A549 (cell line): ENCODE measurements at regions not wholly inside any gene's neighbourhood (a gene's known extent, or its start where the extent isn't known, plus 50 kb on each side); places are given as distances from the start of the nearest gene placed in this dataset.

Experiments used
- ATAC-seq, 2 experiments: fragments of 200-7000 bp in 1 of 2; fragments of >200 bp in 1 of 2; cut with Nextera tagmentation in 1 of 2; cut with Tn5 transposase in 1 of 2; 3 replicates each; pipeline versions ENCODE4 v1.8.0 to v1.9.1; 2018 to 2020; ENCODE audit warnings: mild to moderate bottlenecking in 1 of 2, moderate library complexity in 1 of 2
- CTCF ChIA-PET: fragments of 300-600 bp; sonication (Branson Sonifier 250); formaldehyde crosslinking; extraction: SDS; loops from one replicate; lab custom pipeline; 2021; ENCODE audit warnings: antibody characterized with exemption, inconsistent platforms; lab: Yijun Ruan, JAX
- POLR2A ChIA-PET: fragments of 350-600 bp; formaldehyde crosslinking; extraction: SDS; loops from one replicate; lab custom pipeline; 2021; ENCODE audit warnings: antibody characterized with exemption, inconsistent platforms; lab: Yijun Ruan, JAX
- DNase-seq, 2 experiments: peaks; one replicate each; pipeline versions ENCODE4 v3.0.0 to v3.0.0-alpha.2; 2011 to 2016; ENCODE audit warnings: low read depth in 1 of 2, low spot score in 1 of 2
- FAIRE-seq: peaks from 2 replicates; lab custom pipeline; 2011; peaks lifted over from hg19 to GRCh38; lab: Jason Lieb, UNC
- H3K27ac ChIP-seq, 2 experiments: fragments of >200 bp; sonication (Bioruptor Twin); formaldehyde crosslinking; 3 replicates each; pipeline ENCODE4 v1.5.1; 2016 to 2017
- H3K4me1 ChIP-seq: fragments of >200 bp; sonication (Bioruptor Twin); formaldehyde crosslinking; 3 replicates; pipeline ENCODE4 v1.6.1; 2016
- H3K4me2 ChIP-seq: fragments of >200 bp; sonication (Bioruptor Twin); formaldehyde crosslinking; 3 replicates; pipeline ENCODE4 v1.6.1; 2016
- H3K4me3 ChIP-seq: fragments of >200 bp; sonication (Bioruptor Twin); formaldehyde crosslinking; 3 replicates; pipeline ENCODE4 v1.5.1; 2016
- H3K9me3 ChIP-seq: fragments of >200 bp; sonication (Bioruptor Twin); formaldehyde crosslinking; 3 replicates; pipeline ENCODE4 v1.6.1; 2016
- CBX8 ChIP-seq: fragments of 200-600 bp; sonication (generic); IDR thresholded peaks from 2 replicates; pipeline ENCODE4 v1.6.1; 2016
- CEBPB ChIP-seq, 2 experiments: fragments of >200 bp in 1 of 2; sonication (Bioruptor Twin) in 1 of 2; formaldehyde crosslinking in 1 of 2; IDR thresholded peaks; 2 replicates each; pipeline ENCODE4 v1.6.1; 2012 to 2016
- EHMT2 ChIP-seq: fragments of 200-600 bp; sonication (generic); IDR thresholded peaks from 2 replicates; pipeline ENCODE4 v1.6.1; 2016; ENCODE audit warnings: antibody characterized with exemption, low read depth, mild to moderate bottlenecking, moderate library complexity
- ELK1 ChIP-seq: fragments of 150-350 bp; IDR thresholded peaks from 2 replicates; pipeline ENCODE4 v1.6.1; 2014; ENCODE audit warnings: low read depth, mild to moderate bottlenecking, low read length
- EP300 ChIP-seq, 2 experiments: fragments of >200 bp; sonication (Bioruptor Twin); formaldehyde crosslinking; IDR thresholded peaks; 2 replicates in 1 of 2; 3 replicates in 1 of 2; pipeline ENCODE4 v1.6.1; 2016 to 2017
- ESRRA ChIP-seq: fragments of 150-350 bp; IDR thresholded peaks from 2 replicates; pipeline ENCODE4 v1.6.1; 2014; ENCODE audit warnings: mild to moderate bottlenecking, low read length, borderline replicate concordance
- FOSL2 ChIP-seq, 2 experiments: fragments of 450-650 bp in 1 of 2; fragments of >200 bp in 1 of 2; sonication (Bioruptor Twin) in 1 of 2; formaldehyde crosslinking; IDR thresholded peaks; 2 replicates each; pipeline versions ENCODE4 v1.5.0 to v1.6.1; 2016 to 2020; ENCODE audit warnings: mild to moderate bottlenecking in 1 of 2, moderate library complexity in 1 of 2
- FOXS1 ChIP-seq: fragments of 250-450 bp; sonication (Bioruptor Pico); IDR thresholded peaks from 2 replicates; pipeline ENCODE4 v1.5.0; 2020; ENCODE audit warnings: mild to moderate bottlenecking, moderate library complexity
- HDAC2 ChIP-seq: fragments of 200-600 bp; sonication (generic); IDR thresholded peaks from 2 replicates; pipeline ENCODE4 v1.6.1; 2016
- HEYL ChIP-seq: fragments of 250-450 bp; sonication (Bioruptor Pico); IDR thresholded peaks from 2 replicates; pipeline ENCODE4 v1.8.0; 2021; ENCODE audit warnings: mild to moderate bottlenecking, moderate library complexity
- HMGXB4 ChIP-seq: fragments of 250-450 bp; sonication (Bioruptor Pico); IDR thresholded peaks from 2 replicates; pipeline ENCODE4 v1.5.0; 2021; ENCODE audit warnings: mild to moderate bottlenecking, moderate library complexity, borderline replicate concordance
- KDM1A ChIP-seq: fragments of 200-600 bp; sonication (generic); IDR thresholded peaks from 2 replicates; pipeline ENCODE4 v1.6.1; 2016; ENCODE audit warnings: low read depth, mild to moderate bottlenecking
- MAFK ChIP-seq: fragments of 450-650 bp; IDR thresholded peaks from 2 replicates; pipeline ENCODE4 v1.6.1; 2014; ENCODE audit not compliant: partially characterized antibody
- MAZ ChIP-seq: fragments of 150-350 bp; IDR thresholded peaks from 2 replicates; pipeline ENCODE4 v1.6.1; 2014; ENCODE audit warnings: antibody characterized with exemption, low read depth, low read length, borderline replicate concordance
- NFE2L2 ChIP-seq: fragments of 150-350 bp; conservative IDR thresholded peaks from 2 replicates; pipeline ENCODE4 v1.6.1; 2014; ENCODE audit warnings: low read length
- PBX3 ChIP-seq: IDR thresholded peaks from 2 replicates; pipeline ENCODE4 v1.6.1; 2012
- POLR2AphosphoS2 ChIP-seq: conservative IDR thresholded peaks from 2 replicates; pipeline ENCODE4 v1.6.1; 2012; ENCODE audit warnings: low read length, improper control_type of control experiment, inconsistent platforms
- RARB ChIP-seq: fragments of 250-450 bp; sonication (Bioruptor Pico); IDR thresholded peaks from 2 replicates; pipeline ENCODE4 v1.8.0; 2021; ENCODE audit warnings: mild to moderate bottlenecking, moderate library complexity
- RFX5 ChIP-seq: fragments of 450-650 bp; IDR thresholded peaks from 2 replicates; pipeline ENCODE4 v1.7.1; 2014; ENCODE audit warnings: antibody characterized with exemption, mild to moderate bottlenecking, moderate library complexity
- SMC3 ChIP-seq: fragments of >200 bp; sonication (Bioruptor Twin); formaldehyde crosslinking; IDR thresholded peaks from 3 replicates; pipeline ENCODE4 v1.6.1; 2018; ENCODE audit warnings: inconsistent platforms
- TP53 ChIP-seq: fragments of 250-450 bp; sonication (Bioruptor Pico); IDR thresholded peaks from 2 replicates; pipeline ENCODE4 v1.5.0; 2021; ENCODE audit warnings: mild to moderate bottlenecking, moderate library complexity
- ZNF302 ChIP-seq: fragments of 250-450 bp; sonication (Bioruptor Pico); IDR thresholded peaks from 2 replicates; pipeline ENCODE4 v1.9.0; 2021; ENCODE audit warnings: inconsistent platforms, mild to moderate bottlenecking, moderate library complexity
- WGBS: methylation state at CpG from one replicate; pipeline ENCODE4 v1.1.6; 2017; ENCODE audit errors: missing lambda C conversion rate; 5-methylcytosine and 5-hydroxymethylcytosine counted together

- FAIRE-seq (no peak), ATAC-seq (no peak), DNase-seq (no peak)
- no peak overlapping the region for H3K4me2 ChIP-seq
- ChIA-PET CTCF (no interaction called here), POLR2A (no interaction called here)
- WGBS = 18% methylated on average over 6 of the region's 6 CpGs
- H3K9me3 ChIP-seq = no peaks in the 10 kb centered on the region
- H3K4me3 ChIP-seq = no peak overlapping the region
- H3K27ac ChIP-seq = no peak overlapping the region
- TF ChIP-seq ESRRA = no peak
- TF ChIP-seq HMGXB4 = no peak
- no peak for TF ChIP-seq POLR2AphosphoS2
- no peak for TF ChIP-seq HDAC2
- no peak for TF ChIP-seq EHMT2
- no peak for TF ChIP-seq ZNF302 (CRISPR knock-in tag)
- no peak for TF ChIP-seq NFE2L2
- TF ChIP-seq KDM1A = no peak
- TF ChIP-seq MAFK = no peak
- no peak for TF ChIP-seq PBX3
- TF ChIP-seq HEYL = no peak
- no peak for TF ChIP-seq RARB (CRISPR knock-in tag)
- H3K4me1 ChIP-seq = no peaks in the 10 kb centered on the region
These were observed 155.1 kb downstream of the ETV1 start for GRCh38 chr7:13834328-13834761.

- no peak overlapping the region for H3K4me2 ChIP-seq
- CTCF ChIA-PET = interaction anchor here (1.0 kb wide), 1 partner anchor 13 kb away, joined by 3 read pairs; no protein-coding TSS in a partner anchor
- ATAC-seq (no peak), FAIRE-seq (no peak), DNase-seq (no peak)
- no peak overlapping the region for H3K27ac ChIP-seq
- no peak overlapping the region for H3K4me3 ChIP-seq
- WGBS = 52% methylated on average over 2 of the region's 2 CpGs
- no peaks in the 10 kb centered on the region for H3K4me1 ChIP-seq
- POLR2A ChIA-PET = no interaction called here
- TF ChIP-seq FOSL2 (IDR thresholded peaks at IDR 0.05) (no peak), FOSL2 (CRISPR knock-in tag; IDR thresholded peaks at IDR 0.05) (no peak), RFX5 (no peak), ELK1 (no peak), NFE2L2 (no peak), TP53 (CRISPR knock-in tag) (no peak), MAZ (no peak)
- no peaks in the 10 kb centered on the region for H3K9me3 ChIP-seq
These were observed 154.0 kb downstream of the ETV1 start for GRCh38 chr7:13835442-13835841.

GRCh38 chr7:13839063-13839462 lies 150.4 kb downstream of the ETV1 start:
- TF ChIP-seq CEBPB (IDR thresholded peaks at IDR 0.05) (no peak), PBX3 (no peak), RARB (CRISPR knock-in tag) (no peak), MAZ (no peak), POLR2AphosphoS2 (no peak), TP53 (CRISPR knock-in tag) (no peak), ELK1 (no peak), FOXS1 (CRISPR knock-in tag) (no peak), HMGXB4 (no peak), CBX8 (no peak), EP300 (IDR thresholded peaks at IDR 0.05) (no peak), HEYL (no peak), SMC3 (no peak)
- no peak for DNase-seq
- 4% methylated on average over 1 of the region's 1 CpG for WGBS
- ChIA-PET CTCF (no interaction called here), POLR2A (no interaction called here)
- Histone ChIP-seq H3K4me3 (no peak overlapping the region), H3K4me2 (no peak overlapping the region), H3K4me1 (no peaks in the 10 kb centered on the region), H3K27ac (no peak overlapping the region), H3K9me3 (no peaks in the 10 kb centered on the region)
- ATAC-seq = no peak
- no peak for FAIRE-seq
